ENCODE measurements at regions not wholly inside any gene's neighbourhood (a gene's known extent, or its start where the extent isn't known, plus 50 kb on each side); places are given as distances from the start of the nearest gene placed in this dataset.
A peak's percentile ranks its signal among the peaks of the same experiment; 100 is the strongest.
"Not testable (repeated sequence)": the region's sequence is repeated elsewhere in the genome, so short reads cannot be mapped to it uniquely, and the experiment has no call there.

DNA sequence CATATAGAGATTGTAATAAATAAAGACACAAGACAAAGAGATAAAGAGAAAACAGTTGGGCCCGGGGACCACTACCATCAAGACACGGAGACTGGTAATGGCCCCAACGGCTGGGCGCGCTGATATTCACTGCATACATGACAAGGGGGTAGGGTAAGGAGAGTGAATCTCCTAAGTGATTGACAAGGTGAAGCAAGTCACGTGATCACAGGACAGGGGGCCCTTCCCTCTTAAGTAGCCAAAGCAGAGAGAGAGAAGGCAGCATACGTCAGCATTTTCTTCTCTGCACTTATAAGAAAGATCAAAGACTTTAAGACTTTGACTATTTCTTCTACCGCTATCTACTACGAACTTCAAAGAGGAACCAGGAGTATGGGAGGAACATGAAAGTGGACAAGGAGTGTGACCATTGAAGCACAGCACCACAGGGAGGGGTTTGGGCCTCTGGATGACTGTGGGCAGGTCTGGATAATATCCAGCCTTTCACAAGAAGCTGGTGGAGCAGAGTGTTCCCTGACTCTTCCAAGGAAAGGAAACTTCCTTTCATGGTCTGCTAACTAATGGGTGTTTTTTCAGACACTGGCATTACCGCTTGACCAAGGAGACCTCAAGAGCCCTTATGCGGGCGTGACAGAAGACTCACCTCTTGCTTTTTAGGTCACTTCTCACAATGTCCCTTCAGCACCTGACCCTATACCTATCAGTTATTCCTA, 75.6 kb downstream of the MRPL39 start:
- not testable (repeated sequence) for DNase-seq (ENCODE audit: low read depth in 1 of 2, low spot score in 1 of 2)

DNA sequence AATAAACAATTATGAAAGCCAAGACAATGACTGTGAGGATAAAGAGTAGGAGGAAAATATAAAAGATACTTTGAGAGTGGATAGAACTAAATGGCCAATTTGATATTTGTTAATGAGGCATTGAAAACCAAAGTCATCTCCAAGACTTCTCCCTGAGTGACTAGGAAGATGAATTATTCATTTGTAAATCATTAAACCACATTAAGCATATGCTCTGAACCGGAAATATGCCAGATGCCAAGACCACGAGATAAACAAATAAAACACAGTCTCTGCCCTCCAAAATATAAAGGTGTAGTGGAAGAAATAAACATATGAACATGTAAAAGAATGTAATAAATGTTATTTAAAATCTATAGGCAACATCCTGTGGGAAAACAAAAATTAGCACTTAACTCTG, 78.8 kb downstream of the MRPL39 start:
- DNase-seq (ENCODE audit: low read depth in 1 of 2, low spot score in 1 of 2), result no peak

DNA sequence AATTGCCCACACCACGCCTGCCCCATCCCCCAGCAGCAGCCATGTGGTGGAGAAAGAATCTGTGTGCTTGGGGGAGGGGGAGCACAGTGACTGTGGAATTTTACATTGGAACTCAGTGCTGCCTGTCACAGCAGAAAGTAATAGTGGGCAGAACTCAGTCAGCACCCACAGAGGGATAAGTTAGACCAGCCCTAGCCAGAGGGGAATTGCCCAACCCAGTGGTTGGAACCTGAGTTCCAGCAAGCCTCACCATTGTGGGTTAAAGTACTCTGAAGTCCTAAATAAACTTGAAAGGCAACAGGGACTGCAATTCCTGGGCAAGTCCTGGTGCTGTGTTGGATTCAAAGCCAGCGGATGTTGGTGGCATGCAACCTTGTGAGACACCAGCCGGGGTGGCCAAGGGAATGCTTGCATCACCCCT, 88.8 kb downstream of the MRPL39 start:
- DNase-seq (ENCODE audit: low read depth in 1 of 2, low spot score in 1 of 2), result no peak

DNA sequence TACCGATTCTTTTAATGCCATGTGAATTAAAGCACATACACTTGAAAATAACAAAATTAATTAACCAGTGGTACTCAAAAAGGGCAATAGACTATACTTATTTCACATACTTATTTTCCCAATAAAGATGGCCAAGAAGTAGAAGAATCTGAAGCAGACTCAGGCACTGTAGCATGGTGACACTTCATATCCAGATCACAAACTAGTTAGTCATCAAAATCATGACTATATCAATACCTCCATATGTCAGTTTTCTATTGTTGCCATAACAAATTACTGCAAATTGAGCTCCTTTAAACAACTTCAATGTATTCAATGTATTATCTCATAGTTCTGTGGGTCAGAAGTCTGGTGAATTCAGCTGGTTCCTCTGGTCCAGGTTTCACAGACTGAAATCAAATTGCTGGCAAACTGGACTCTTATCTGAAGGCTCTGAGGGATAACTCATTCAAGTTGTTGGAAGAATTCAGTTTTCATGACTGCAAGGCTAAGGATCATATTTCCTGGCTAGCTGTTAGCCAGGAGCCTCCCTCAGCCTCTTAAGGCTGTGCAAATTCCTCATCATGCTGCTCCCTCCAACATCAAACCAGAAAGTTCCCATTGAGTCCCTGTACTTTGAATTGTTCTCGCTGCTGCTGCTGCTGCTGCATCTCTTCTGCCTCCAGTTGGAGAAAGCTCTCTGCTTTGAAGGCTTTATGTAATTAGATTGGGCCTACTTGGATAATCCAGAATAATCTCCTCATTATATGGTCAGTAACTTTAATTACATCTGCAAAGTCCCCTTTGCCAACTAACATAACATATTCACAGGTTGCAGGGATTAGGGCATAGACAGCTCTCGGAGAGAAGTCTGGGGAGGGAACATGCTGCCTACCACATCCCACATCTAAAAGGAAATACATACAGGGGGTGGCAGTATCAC, 91.5 kb downstream of the MRPL39 start:
- no peak for DNase-seq (ENCODE audit: low read depth in 1 of 2, low spot score in 1 of 2)

DNA sequence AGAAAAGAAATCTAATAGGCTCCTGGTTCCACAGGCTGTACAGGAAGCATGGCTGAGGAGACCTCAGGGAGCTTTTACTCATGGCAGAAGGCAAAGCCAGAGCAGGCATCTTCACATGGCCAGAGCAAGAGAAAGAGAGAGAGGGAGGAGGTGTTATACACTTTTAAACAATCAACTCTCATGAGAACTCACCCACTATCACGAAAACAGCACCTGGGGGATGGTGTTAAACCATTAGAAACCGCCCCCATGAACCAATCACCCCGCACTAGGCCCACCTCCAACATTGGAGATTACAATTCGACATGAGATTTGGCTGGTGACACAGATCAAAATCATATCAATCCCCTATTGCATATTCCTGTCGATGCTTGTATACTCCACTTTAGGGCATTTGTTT, 93.5 kb downstream of the MRPL39 start:
- no peak for DNase-seq (ENCODE audit: low read depth in 1 of 2, low spot score in 1 of 2)

DNA sequence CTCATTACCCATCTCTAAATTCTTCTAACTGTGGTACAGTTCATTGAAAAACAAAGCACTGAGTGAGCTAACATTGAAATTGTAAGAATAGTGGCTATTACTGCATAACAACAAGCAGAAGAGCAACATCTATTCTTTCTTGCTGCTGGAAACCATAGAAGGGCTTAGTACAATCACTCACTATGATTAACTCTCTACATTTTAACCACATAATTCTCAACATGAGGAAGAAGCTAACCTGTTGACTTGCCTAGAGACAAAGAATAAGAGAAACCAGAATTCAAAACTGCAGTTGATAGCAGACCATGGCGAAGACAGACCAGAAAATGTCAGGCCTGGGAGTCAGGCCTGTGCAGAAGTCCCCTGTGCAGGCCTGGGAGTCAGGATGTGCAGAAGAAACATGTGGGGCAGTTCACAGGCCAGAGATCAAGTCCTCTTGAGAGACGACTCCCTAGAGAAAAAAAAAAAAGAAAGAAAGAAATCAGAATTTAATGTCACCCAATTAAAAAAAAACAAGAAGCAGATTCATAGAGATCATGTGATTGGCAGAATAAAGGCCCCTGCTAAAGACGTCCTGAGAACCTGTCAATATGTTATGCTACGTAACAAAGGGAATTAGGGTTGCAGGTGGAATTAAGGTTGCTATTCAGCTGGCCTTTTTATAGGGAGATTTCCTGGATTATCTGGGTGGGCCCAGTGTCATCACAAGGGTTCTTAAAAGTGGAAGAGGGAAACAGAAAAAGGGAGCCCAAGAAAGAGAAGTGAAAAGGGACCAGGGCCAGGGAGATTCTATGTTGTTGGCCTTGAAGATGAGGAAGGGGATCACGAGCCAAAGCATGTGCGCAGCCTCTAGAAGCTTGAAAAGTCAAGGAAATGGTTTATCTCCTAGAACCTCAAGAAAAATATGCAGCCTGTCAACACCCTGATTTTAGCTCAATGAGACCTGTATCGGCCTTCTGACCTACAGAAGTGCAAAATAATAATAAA, 94.9 kb downstream of the MRPL39 start:
- no peak for DNase-seq (ENCODE audit: low read depth in 1 of 2, low spot score in 1 of 2)

DNA sequence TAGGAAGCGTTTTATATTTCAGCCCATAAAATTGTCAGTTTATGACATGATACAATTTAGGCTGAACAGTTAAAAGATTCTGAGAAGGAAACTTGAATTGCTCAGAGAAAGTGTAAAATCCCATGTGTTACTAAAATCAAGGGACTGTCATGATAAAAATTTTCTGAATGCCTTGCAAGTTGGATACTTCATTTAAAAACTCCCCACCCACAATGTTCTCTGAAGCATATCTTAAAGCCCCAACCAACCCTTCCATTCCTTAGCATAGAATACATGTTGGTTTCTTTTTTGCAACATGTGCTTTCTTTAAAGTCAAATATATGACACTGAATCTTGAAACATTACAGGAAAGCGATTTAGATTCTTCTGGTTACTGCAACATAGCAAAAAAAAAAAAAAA, 97.4 kb downstream of the MRPL39 start:
- DNase-seq (ENCODE audit: low read depth in 1 of 2, low spot score in 1 of 2), result no peak

DNA sequence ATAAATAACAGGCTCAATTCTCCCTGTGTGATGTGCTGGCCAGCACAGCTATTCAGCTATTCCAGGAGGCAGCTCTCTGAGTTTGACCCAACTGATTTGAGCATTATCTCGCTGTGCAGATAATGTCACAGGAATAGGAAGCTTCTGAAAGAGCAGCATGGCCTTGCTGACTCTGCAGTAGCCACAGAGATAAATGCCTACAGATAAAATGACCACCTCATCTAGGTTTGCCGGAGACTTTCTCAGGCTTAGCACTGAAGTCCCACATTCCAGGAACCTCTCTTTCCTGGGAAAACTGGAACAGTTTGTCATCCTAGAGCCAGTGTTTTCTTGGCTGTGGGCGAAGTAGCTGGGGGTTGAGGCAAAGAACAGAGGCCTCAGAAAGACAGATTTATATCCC, 98.9 kb downstream of the MRPL39 start:
- DNase-seq (ENCODE audit: low read depth in 1 of 2, low spot score in 1 of 2), result no peak

DNA sequence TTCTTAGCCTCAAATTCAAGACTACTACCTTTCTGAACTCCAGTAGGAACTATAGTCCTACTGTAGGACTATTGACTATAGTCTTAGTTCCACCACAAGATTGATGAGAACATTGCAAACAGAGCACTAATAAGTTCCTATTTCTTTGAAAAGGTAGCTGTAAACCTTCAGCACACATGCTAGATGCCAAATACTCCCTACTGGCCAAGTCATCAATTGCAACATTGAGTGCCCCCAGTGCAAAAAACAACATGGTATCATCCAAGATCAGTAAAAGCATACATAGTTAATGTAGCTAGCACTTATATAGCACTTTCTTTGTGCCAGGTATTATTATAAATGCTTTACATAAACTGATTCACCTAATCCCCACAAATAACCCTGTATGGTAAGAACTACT, 99.8 kb downstream of the MRPL39 start:
- DNase-seq (ENCODE audit: low read depth in 1 of 2, low spot score in 1 of 2), result no peak

DNA sequence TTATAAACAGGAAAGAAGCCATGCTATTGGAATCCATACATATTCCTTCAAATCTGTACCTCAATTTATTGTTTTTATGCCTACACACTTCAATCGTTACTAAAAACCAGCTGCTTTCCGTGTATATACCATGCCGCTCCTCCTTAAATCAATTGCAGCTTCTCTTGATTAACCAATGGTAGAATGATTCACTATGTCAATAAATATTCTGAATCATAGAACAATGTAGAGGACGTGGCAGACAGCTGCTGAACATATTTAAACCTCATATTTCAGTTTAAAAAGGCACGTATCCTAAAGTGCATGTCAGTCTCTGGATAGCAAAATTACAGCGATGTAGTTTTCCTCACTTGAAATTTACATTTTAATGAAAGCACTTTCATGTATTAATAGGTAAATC, 100.4 kb downstream of the MRPL39 start:
- DNase-seq (ENCODE audit: low read depth in 1 of 2, low spot score in 1 of 2), result no peak

DNA sequence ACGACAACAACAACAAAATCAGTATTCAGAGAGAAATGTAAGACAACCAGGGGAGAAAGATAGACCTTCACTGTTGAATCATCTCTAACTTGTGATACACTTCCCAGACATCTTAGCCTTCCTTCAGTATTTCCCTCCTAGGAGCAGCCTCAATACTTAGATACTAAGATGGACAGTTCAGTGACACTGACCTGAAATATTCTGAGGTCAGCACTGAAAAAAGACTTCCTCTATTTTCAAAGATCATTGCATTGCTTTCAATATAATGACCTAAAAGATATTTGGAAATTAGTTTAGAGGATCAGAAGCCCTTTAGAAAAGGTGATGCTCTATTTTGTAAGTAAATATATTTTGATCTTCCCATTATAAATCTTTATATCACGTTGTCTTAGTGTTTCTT, 101.0 kb downstream of the MRPL39 start:
- DNase-seq (ENCODE audit: low read depth in 1 of 2, low spot score in 1 of 2), result no peak

DNA sequence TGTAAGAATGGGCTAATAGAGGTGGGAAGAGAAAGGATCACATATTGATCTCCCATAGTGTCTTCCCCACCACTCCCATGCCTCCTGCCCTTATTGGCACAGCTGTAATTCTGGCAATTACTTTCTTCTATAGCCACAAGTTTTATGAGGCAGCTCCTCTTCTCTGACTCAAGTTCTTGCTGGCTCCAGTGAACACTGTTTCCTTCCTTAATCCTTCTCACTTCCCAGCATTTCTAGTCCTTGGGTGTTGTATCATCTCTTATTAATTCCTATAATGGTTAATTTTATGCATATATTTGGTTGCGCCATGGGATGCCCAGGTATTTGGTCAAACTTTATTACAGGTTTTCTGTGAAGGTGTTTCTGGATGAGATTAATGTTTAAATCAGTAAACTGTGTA, 103.3 kb downstream of the MRPL39 start:
- DNase-seq (ENCODE audit: low read depth in 1 of 2, low spot score in 1 of 2), result no peak

DNA sequence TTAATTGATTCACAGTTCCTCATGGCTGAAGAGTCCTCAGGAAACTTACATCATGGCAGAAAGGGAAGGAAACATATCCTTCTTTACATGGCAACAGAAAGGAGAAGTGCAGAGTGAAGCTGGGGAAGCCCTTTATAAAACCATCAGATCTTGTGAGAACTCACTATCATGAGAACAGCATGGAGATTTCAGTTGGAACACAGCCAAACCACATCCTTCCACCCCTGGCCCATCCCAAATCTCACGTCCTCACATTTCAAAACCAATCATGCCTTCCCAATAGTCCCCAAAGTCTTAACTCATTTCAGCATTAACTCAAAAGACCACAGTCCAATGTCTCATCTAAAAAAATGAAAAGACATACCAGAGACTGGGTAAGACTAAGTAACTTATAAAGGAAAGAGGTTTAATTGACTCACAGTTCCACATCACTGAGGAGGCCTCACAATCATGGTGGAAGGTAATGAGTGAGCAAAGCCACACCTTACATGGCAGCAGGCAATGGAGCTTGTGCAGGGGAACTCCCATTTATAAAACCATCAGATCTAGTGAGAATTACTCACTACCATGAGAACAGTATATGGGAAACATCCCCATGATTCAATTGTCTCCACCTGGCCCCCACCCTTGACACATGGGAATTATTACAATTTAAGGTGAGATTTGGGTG, 105.2 kb downstream of the MRPL39 start:
- peak in 1 of 2 donors; percentile 24 for DNase-seq (ENCODE audit: low read depth in 1 of 2, low spot score in 1 of 2)

DNA sequence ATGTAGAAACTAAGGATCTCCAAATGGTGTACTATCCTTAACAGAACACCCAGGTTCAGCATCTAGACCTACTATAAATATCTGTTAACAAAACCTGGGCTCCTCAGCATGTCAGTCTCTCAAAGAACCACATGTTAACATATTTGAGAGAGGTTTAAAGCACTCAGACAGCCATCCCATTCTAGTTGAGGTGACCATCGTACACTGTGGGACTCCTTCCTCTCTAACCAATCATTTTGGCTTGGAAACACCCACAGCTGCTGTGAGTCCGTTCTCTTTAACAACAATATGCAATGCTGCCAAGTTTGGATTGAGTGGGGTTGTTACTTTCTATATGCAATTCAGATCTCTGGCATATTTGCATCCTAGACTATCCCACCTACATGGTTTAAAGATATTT, 105.8 kb downstream of the MRPL39 start:
- DNase-seq (ENCODE audit: low read depth in 1 of 2, low spot score in 1 of 2), result no peak

DNA sequence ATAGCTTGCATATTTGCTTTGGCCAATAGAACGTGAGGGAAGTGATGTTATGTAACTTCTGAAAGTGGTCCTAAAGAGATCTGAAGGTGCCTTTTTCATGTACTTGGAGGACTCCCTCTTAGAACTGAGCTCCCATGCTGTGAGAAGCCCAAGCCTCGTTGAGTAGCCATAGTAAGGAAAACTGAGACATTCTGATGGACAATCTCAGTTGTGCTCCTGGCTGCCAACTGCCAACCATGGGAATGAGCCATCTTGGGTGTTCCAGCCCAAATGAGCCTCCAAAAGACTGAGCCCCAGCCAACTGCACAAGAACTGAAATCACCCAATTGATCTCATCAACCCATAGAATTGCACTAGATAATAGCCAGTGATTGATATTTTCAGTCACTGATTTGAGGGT, 106.7 kb downstream of the MRPL39 start:
- DNase-seq (ENCODE audit: low read depth in 1 of 2, low spot score in 1 of 2), result no peak

DNA sequence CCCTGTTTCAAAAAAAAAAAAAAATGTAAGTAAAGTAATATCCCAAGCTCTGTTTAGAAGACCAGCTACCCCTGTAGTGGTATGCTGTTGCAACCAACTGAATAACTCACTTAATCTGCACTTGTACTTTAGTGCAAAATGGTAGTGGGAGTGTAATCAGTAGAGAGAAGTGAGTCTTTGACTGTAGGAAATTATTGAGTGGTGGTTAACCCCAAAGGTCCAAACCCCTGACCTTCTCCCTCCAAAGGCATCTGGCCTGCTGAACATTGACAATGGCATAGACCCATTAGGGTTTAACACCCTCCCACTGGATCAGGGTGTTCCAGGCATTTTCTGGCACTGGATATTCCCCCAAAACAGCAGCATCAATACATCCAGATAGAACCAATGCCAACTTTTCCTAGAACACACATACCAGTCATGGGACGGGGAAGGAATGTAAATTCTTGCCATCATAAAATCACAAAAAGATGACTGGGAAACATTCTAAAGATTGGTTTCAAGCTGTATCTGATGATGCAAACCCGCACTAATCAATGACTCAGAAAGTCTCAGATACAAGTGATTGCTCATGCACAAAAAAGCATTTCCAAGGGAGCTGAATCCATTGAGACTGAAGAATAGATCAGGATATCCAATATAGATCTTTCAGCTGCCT, 110.3 kb downstream of the MRPL39 start:
- no peak for DNase-seq (ENCODE audit: low read depth in 1 of 2, low spot score in 1 of 2)

DNA sequence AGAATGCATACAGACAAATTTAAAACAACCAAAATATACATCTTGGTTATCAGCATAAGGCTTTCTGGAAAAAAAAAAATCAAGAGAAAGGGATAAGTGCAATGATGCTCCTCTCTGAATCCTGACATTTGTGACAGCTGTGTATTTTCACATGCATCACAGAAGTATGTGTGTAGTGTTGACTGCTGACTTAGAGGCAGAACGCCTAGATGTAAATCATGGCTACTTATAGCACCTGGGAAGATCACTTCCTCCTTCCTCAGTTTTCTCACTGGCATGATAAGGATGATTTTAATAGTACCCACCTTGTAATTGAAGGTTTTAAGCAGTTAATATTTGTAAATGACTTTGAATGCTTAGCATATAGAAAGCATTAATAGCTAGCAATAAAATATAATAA, 112.5 kb downstream of the MRPL39 start:
- no peak for DNase-seq (ENCODE audit: low read depth in 1 of 2, low spot score in 1 of 2)

DNA sequence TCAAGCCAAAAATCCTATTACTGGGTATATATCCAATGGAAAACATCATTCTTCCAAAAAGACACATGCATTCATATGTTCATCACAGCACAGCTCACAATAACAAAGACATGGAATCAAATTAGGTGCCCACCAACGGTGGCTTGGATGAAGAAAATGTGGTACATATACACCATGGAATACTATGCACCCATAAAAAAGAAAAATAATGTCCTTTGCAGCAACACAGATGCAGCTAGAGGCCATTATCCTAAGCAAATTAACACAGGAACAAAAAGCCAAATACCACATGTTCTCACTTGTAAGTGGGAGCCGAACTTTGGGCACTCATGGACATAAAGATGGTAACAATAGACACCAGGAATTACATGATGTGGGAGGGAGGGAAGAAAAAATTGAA, 113.6 kb downstream of the MRPL39 start:
- no peak for DNase-seq (ENCODE audit: low read depth in 1 of 2, low spot score in 1 of 2)

DNA sequence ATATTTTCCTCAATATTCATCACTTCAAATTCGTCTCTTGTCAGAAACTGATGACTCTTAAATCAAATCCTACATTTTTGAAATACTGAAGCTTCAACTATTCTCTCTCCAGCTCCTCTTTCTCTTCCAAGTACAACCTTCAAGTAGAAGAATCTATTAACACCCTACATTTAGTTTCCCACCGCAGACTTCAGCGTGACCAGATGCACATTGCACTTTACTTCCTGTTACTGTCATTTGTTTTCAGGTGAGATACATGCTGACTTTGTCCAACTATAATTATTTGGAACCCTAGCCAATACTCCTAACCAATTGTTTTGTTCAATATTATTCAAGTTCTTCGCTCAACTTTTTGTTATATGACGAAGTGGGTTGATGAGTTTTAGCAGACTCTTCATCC, 116.0 kb downstream of the MRPL39 start:
- DNase-seq (ENCODE audit: low read depth in 1 of 2, low spot score in 1 of 2), result no peak

DNA sequence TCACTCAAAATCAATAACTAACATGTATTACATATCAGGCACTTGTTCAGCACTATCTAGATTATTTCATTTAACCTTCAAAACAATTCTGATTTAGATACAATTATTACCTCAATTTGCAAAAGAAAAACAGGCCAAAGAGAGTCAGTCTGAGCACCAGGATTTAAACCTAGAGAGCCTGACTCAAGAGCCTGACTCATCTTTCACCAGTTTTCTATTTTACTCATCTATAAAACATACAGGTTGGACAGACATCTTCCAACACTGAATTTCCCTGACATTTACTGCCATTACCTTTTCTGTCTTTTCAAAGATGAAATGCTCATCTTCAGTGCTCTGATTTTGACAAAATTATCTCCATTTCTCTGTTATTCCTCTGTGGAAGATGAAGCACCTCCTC, 116.5 kb downstream of the MRPL39 start:
- DNase-seq (ENCODE audit: low read depth in 1 of 2, low spot score in 1 of 2), result no peak

Measured in activated T-helper 1 cell treated with anti-CD3 and anti-CD28 coated beads, Interleukin-2, amount 50 U/mL, for 16 hours (primary cell).